Stomach (tissue), 8 donors: ENCODE measurements at regions not wholly inside any gene's neighbourhood (a gene's known extent, or its start where the extent isn't known, plus 50 kb on each side); places are given as distances from the start of the nearest gene placed in this dataset.

ENCODE experiments used
- DNase-seq, 2 donors: peaks; one replicate each; pipeline versions ENCODE4 v3.0.0 to v3.0.0-alpha.2; 2013 to 2019
- H3K27ac ChIP-seq, 5 donors: fragments of 200-600 bp in 4 of 5; sonication (generic) in 4 of 5; one replicate each; pipeline ENCODE4 v1.5.1; 2013 to 2019; ENCODE audit warnings: mild to moderate bottlenecking in 1 of 5, moderate library complexity in 1 of 5
- H3K27me3 ChIP-seq, 3 donors: fragments of 200-600 bp; sonication (generic); one replicate each; pipeline ENCODE4 v1.5.1; 2017 to 2019; ENCODE audit warnings: mixed run types in 1 of 3
- H3K36me3 ChIP-seq, 4 donors: fragments of 200-600 bp; sonication (generic); 1 replicate in 3 of 4; 2 replicates in 1 of 4; pipeline ENCODE4 v1.5.1; 2016 to 2019
- H3K4me1 ChIP-seq, 4 donors: fragments of 200-600 bp; sonication (generic); one replicate each; pipeline ENCODE4 v1.5.1; 2016 to 2019
- H3K4me3 ChIP-seq, 4 donors: fragments of 200-600 bp; sonication (generic) in 3 of 4; one replicate each; pipeline ENCODE4 v1.5.1; 2016 to 2019; ENCODE audit warnings: mild to moderate bottlenecking in 1 of 4
- H3K9me3 ChIP-seq, 4 donors: fragments of 200-600 bp; sonication (generic); one replicate each; pipeline ENCODE4 v1.5.1; 2016 to 2019
- CTCF ChIP-seq, 7 experiments: fragments of 450-650 bp in 4 of 7; fragments of 200-600 bp in 3 of 7; sonication (generic) in 3 of 7; IDR thresholded peaks; one replicate each; pipeline ENCODE4 v1.5.1; 2016 to 2019; ENCODE audit warnings: antibody characterized with exemption in 7 of 7, control low read depth in 2 of 7, mild to moderate bottlenecking in 1 of 7
- EP300 ChIP-seq: sonication (generic); formaldehyde crosslinking; IDR thresholded peaks from one replicate; pipeline ENCODE4 v1.6.1; 2017; ENCODE audit warnings: antibody characterized with exemption
- POLR2A ChIP-seq, 4 donors: fragments of 450-650 bp; IDR thresholded peaks; one replicate each; pipeline ENCODE4 v1.6.1; 2016; ENCODE audit warnings: antibody characterized with exemption in 4 of 4, control low read depth in 2 of 4, mild to moderate bottlenecking in 1 of 4, moderate library complexity in 1 of 4
- POLR2AphosphoS5 ChIP-seq, 3 donors: sonication (generic); formaldehyde crosslinking; IDR thresholded peaks; one replicate each; pipeline ENCODE4 v1.6.1; 2016; ENCODE audit warnings: antibody characterized with exemption in 3 of 3
- WGBS, 5 donors: extraction: QIAGEN DNeasy Blood & Tissue Kit in 3 of 5; methylation state at CpG; one replicate each; pipeline versions ENCODE4 v1.1.5 to v1.1.7; 2013 to 2018; 5-methylcytosine and 5-hydroxymethylcytosine counted together
- intact Hi-C: fragments of 100-400 bp; cut with DNase I; formaldehyde crosslinking; loops from one replicate; pipeline ENCODE4 v1.15.1; 2023; ENCODE audit warnings: low total_unique reads
- donor health status: healthy with polysubstance abuse.
- donor health status: Bipolar disorder and iron deficiency.
- donor health status: healthy.

GRCh38 chr4:7121866-7122653 lies 54.2 kb upstream of the GRPEL1 start:
- 82 to 86% (median 83%) methylated on average over 14 to 24 of the region's 24 CpGs for WGBS, 5 donors
- Histone ChIP-seq H3K4me3 (no peak overlapping the region), H3K27ac (no peak overlapping the region), H3K9me3 (no peaks in the 10 kb centered on the region), H3K27me3 (no peaks in the 10 kb centered on the region), H3K4me1 (peaks cover 17 to 21% (median 20%) of the 10 kb centered on the region in 4 donors), H3K36me3 (no peaks in the 10 kb centered on the region)
- intact Hi-C loops: no loop called here
- no peak for TF ChIP-seq CTCF (IDR thresholded peaks at IDR 0.05)
- TF ChIP-seq POLR2A (IDR thresholded peaks at IDR 0.05): no peak
- no peak for TF ChIP-seq EP300
- no peak for TF ChIP-seq POLR2AphosphoS5 (IDR thresholded peaks at IDR 0.05)
- no peak for DNase-seq

- no peaks in the 10 kb centered on the region for H3K36me3 ChIP-seq
- H3K27ac ChIP-seq: peak overlapping the region in 1 of 5 donors; percentile 20
- 66 to 81% (median 77%) methylated on average over 10 to 15 of the region's 15 CpGs for WGBS, 5 donors
- peaks cover 17 to 20% (median 20%) of the 10 kb centered on the region in 4 donors for H3K4me1 ChIP-seq
- intact Hi-C loops: no loop called here
- H3K27me3 ChIP-seq: no peaks in the 10 kb centered on the region
- no peak overlapping the region for H3K4me3 ChIP-seq
- no peak for DNase-seq
- H3K9me3 ChIP-seq: no peaks in the 10 kb centered on the region
- TF ChIP-seq POLR2A (IDR thresholded peaks at IDR 0.05): no peak
- TF ChIP-seq CTCF (IDR thresholded peaks at IDR 0.05): no peak
- no peak for TF ChIP-seq POLR2AphosphoS5 (IDR thresholded peaks at IDR 0.05)
- TF ChIP-seq EP300: no peak
These were observed 53.3 kb upstream of the GRPEL1 start for GRCh38 chr4:7121174-7121573.

GRCh38 chr4:7120341-7120740 lies 52.5 kb upstream of the GRPEL1 start:
- DNase-seq: no peak
- intact Hi-C loops: no loop called here
- Histone ChIP-seq H3K4me3 (no peak overlapping the region), H3K27ac (no peak overlapping the region), H3K27me3 (no peaks in the 10 kb centered on the region), H3K9me3 (no peaks in the 10 kb centered on the region), H3K36me3 (no peaks in the 10 kb centered on the region), H3K4me1 (peaks cover 10 to 13% (median 12%) of the 10 kb centered on the region in 4 donors)
- TF ChIP-seq EP300: no peak
- TF ChIP-seq CTCF (IDR thresholded peaks at IDR 0.05): no peak
- TF ChIP-seq POLR2AphosphoS5 (IDR thresholded peaks at IDR 0.05): no peak
- no peak for TF ChIP-seq POLR2A (IDR thresholded peaks at IDR 0.05)
- WGBS, 5 donors: 82 to 89% (median 85%) methylated on average over 8 of the region's 8 CpGs

GRCh38 chr4:7118013-7118832 lies 50.4 kb upstream of the GRPEL1 start:
- DNase-seq: no peak
- Histone ChIP-seq H3K4me1 (peaks cover 0 to 5% (median 0%) of the 10 kb centered on the region in 4 donors), H3K27me3 (no peaks in the 10 kb centered on the region), H3K27ac (no peak overlapping the region), H3K9me3 (no peaks in the 10 kb centered on the region), H3K4me3 (no peak overlapping the region), H3K36me3 (no peaks in the 10 kb centered on the region)
- TF ChIP-seq POLR2AphosphoS5 (IDR thresholded peaks at IDR 0.05): no peak
- no peak for TF ChIP-seq CTCF (IDR thresholded peaks at IDR 0.05)
- no peak for TF ChIP-seq POLR2A (IDR thresholded peaks at IDR 0.05)
- WGBS, 5 donors: 80 to 90% (median 83%) methylated on average over 2 of the region's 2 CpGs
- intact Hi-C loops: loop anchor here (10.0 kb wide), 1 partner anchor 543 kb away; the partner anchor contains the start of gene MAN2B2
